ENCODE measurements at regions not wholly inside any gene's neighbourhood (a gene's known extent, or its start where the extent isn't known, plus 50 kb on each side); places are given as distances from the start of the nearest gene placed in this dataset.
A peak's percentile ranks its signal among the peaks of the same experiment; 100 is the strongest.
"Not testable (repeated sequence)": the region's sequence is repeated elsewhere in the genome, so short reads cannot be mapped to it uniquely, and the experiment has no call there.

- DNase-seq (ENCODE audit: low read depth), result no peak
- no peak overlapping the region for H3K4me3 ChIP-seq (ENCODE audit: low read depth, low read length)
- H3K36me3 ChIP-seq (ENCODE audit: control insufficient read depth, insufficient read depth, low read length), result no peaks in the 10 kb centered on the region
- H3K27me3 ChIP-seq (ENCODE audit: control insufficient read depth, insufficient read depth, low read length), result no peaks in the 10 kb centered on the region
- ChIA-PET POLR2A (no interaction called here), CTCF (interaction anchor here (0.8 kb wide), 1 partner anchor 28 kb away, joined by 4 read pairs; no protein-coding TSS in a partner anchor)
- no peak for TF ChIP-seq CTCF (IDR thresholded peaks at IDR 0.05; ENCODE audit: insufficient read depth, low read depth, low read length)
Observed at GRCh38 chr20:29472606-29473005, 1784.9 kb upstream of the DEFB115 start.

- POLR2A ChIA-PET; H3K4me3 ChIP-seq (ENCODE audit: low read depth, low read length); DNase-seq (ENCODE audit: low read depth); CTCF ChIA-PET; H3K36me3 ChIP-seq (ENCODE audit: control insufficient read depth, insufficient read depth, low read length); H3K27me3 ChIP-seq (ENCODE audit: control insufficient read depth, insufficient read depth, low read length): not testable (repeated sequence)
Observed at GRCh38 chr20:29492840-29493239, 1764.6 kb upstream of the DEFB115 start.

- H3K4me3 ChIP-seq (ENCODE audit: low read depth, low read length), result peak overlapping the region; percentile 8; the same call in 1 of the 2 replicates
- H3K36me3 ChIP-seq (ENCODE audit: control insufficient read depth, insufficient read depth, low read length); POLR2A ChIA-PET; H3K27me3 ChIP-seq (ENCODE audit: control insufficient read depth, insufficient read depth, low read length); CTCF ChIA-PET; DNase-seq (ENCODE audit: low read depth): not testable (repeated sequence)
Observed at GRCh38 chr20:29496767-29497166, 1760.7 kb upstream of the DEFB115 start.

- Histone ChIP-seq H3K36me3 (ENCODE audit: control insufficient read depth, insufficient read depth, low read length) (no peaks in the 10 kb centered on the region), H3K4me3 (ENCODE audit: low read depth, low read length) (peak overlapping the region; percentile 8; the same call in 1 of the 2 replicates), H3K27me3 (ENCODE audit: control insufficient read depth, insufficient read depth, low read length) (no peaks in the 10 kb centered on the region)
- TF ChIP-seq CTCF (IDR thresholded peaks at IDR 0.05; ENCODE audit: insufficient read depth, low read depth, low read length), result no peak
- ChIA-PET POLR2A (no interaction called here), CTCF (no interaction called here)
- no peak for DNase-seq (ENCODE audit: low read depth)
Observed at GRCh38 chr20:29497261-29497671, 1760.2 kb upstream of the DEFB115 start.

GRCh38 chr20:29497684-29498083 lies 1759.8 kb upstream of the DEFB115 start:
- H3K36me3 ChIP-seq (ENCODE audit: control insufficient read depth, insufficient read depth, low read length); DNase-seq (ENCODE audit: low read depth); H3K4me3 ChIP-seq (ENCODE audit: low read depth, low read length); CTCF ChIA-PET; H3K27me3 ChIP-seq (ENCODE audit: control insufficient read depth, insufficient read depth, low read length); POLR2A ChIA-PET: not testable (repeated sequence)

GRCh38 chr20:29500738-29501137 lies 1756.7 kb upstream of the DEFB115 start:
- H3K4me3 ChIP-seq (ENCODE audit: low read depth, low read length); H3K36me3 ChIP-seq (ENCODE audit: control insufficient read depth, insufficient read depth, low read length); DNase-seq (ENCODE audit: low read depth); CTCF ChIA-PET; H3K27me3 ChIP-seq (ENCODE audit: control insufficient read depth, insufficient read depth, low read length); POLR2A ChIA-PET: not testable (repeated sequence)

- DNase-seq (ENCODE audit: low read depth); CTCF ChIA-PET; H3K4me3 ChIP-seq (ENCODE audit: low read depth, low read length); POLR2A ChIA-PET; H3K36me3 ChIP-seq (ENCODE audit: control insufficient read depth, insufficient read depth, low read length); H3K27me3 ChIP-seq (ENCODE audit: control insufficient read depth, insufficient read depth, low read length): not testable (repeated sequence)
Observed at GRCh38 chr20:29514634-29515033, 1742.8 kb upstream of the DEFB115 start.

- H3K27me3 ChIP-seq (ENCODE audit: control insufficient read depth, insufficient read depth, low read length); POLR2A ChIA-PET; DNase-seq (ENCODE audit: low read depth); H3K4me3 ChIP-seq (ENCODE audit: low read depth, low read length); CTCF ChIA-PET; H3K36me3 ChIP-seq (ENCODE audit: control insufficient read depth, insufficient read depth, low read length): not testable (repeated sequence)
Observed at GRCh38 chr20:29516847-29517246, 1740.6 kb upstream of the DEFB115 start.
